GM18508 (cell line): ENCODE measurements at regions not wholly inside any gene's neighbourhood (a gene's known extent, or its start where the extent isn't known, plus 50 kb on each side); places are given as distances from the start of the nearest gene placed in this dataset.

ENCODE experiments used
- ATAC-seq: cut with Tn5 transposase; IDR thresholded peaks from one replicate; pipeline ENCODE4 v1.9.1; 2021; ENCODE audit warnings: moderate number of reproducible peaks; ENCODE audit not compliant: insufficient read depth, unreplicated experiment

DNA sequence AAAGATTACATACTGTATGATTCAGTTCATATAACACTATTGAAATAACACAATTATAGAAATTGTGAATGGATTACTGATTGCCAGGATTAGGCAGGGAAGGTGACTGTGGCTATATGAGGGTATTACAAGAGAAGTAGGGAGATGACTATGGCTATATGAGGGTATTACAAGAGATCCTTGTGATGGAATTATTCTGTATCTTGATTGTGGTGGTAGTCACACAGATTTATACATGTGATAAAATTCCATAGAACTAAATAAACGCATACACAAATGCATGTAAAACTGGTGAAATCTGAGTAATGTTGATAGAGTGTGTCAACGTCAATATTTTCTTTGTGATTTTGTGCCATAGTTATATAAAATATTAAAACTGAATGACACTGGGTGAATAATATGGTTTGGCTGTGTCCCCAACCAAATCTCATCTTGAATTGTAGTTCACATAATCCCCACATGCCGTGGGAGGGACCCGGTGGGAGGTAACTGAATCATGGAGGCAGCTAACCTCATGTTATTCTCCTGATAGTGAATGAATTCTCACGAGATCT is 615.6 kb upstream of the PKN2 start:
- no peak for ATAC-seq

DNA sequence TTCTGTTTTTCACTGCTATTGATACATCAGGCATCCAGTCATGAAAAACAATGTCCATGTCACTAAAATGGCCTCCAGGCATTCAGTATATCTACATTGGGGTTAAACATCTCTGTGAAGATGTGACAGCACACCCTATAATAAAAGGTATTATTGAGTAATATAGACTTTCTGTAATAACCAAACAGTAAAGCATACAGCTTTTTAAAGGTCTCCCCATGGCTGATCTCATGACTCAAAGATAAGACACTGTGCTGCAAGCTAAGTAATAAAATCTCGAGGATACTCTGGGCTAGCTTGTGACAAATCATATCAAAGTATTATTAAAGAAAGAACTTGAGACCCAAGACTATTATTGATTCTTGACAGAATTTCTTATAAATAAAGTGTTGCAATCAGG is 613.1 kb upstream of the PKN2 start:
- ATAC-seq: no peak

DNA sequence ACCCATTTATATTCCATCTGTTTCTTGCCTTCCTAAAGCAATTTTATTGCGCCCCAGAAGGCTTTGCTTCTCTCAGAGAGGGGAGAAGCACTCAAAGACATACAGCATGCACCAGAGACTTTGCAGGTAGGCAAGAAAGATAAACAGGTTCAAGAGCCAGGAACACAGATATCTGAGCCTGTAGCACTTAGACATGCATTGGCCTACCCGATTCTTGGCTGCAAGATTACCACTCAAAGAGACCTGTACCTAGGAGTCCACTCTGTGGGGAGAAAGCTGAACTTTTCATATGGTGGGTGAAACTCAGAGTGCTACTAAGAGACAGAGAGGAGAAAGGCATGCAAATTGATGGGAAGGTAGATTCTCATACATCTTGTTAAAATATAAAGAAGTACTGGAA is 609.4 kb upstream of the PKN2 start:
- ATAC-seq: no peak

DNA sequence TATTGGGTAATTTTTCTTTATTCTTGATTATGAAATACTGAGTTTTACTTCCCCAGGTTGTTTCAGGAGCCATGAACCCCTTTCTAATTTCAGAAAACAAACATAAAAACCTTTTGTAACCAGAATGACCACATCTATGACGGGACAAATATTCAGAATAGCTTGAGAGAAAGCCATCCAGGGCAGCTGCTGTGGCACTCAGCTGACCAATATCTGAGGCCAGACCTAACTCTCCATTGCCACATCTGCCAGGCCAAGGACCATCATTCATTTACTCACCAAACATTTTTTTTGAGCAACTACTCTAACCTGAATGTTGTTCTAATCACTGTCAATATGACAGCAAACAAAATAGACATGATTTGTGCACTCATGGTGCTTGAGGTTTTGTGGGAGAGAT is 608.3 kb upstream of the PKN2 start:
- no peak for ATAC-seq

DNA sequence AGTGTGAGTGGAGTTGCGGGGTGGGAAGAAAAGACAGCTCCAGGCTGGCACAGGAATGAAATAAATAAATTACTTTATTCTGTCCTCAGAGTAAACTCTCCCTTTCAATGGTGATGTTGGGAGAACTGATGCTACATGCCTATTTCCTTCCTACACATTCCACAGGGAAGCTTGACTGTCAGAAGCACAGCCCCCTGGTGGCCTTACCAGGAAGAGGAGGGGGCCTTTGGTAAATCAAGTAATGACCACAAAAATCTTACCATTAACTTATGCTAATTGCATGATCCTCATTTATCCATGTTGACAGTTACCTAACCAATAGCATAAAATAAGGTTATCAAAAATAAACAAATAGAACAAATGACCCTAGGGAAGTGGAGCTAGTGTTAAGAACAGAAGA is 605.0 kb upstream of the PKN2 start:
- ATAC-seq: no peak

DNA sequence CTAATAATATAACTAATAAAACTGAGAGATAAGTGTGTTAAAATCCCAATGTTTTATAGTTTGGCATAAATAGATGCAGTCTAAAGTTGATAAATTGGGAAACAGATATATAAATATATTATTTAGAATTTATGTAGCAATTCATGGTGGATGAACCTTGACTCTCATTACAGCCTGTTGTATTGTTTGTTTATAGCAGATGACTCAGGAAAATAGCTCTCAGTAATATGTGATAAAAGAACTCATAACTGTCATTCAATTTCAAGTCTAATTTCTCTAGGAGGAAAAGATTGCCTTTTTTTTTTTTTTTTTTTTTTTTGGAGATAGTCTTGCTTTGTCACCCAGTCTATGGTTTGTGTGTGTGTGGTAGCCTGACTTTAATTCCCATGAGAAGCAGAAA is 603.2 kb upstream of the PKN2 start:
- ATAC-seq: no peak

DNA sequence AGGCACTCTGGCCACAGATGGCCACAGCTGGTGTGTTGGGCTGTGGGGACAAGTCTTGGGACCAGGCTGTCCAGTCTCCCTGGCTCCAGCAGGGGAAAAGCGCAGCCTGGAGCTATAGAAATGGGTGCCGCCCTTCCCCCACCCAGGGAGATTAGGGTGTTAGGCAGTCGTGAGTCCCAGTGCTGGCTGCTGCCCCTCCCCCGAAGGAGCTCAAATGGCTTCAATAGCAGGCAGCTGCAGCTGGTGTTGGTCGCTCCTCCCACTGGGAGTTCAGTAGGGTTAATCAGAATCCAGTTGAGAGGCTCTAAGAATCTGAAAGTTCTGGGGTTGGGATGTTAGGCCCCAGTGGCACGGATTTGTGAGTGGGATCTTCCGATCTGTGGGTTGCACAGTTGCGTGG is 595.6 kb upstream of the PKN2 start:
- ATAC-seq: no peak

DNA sequence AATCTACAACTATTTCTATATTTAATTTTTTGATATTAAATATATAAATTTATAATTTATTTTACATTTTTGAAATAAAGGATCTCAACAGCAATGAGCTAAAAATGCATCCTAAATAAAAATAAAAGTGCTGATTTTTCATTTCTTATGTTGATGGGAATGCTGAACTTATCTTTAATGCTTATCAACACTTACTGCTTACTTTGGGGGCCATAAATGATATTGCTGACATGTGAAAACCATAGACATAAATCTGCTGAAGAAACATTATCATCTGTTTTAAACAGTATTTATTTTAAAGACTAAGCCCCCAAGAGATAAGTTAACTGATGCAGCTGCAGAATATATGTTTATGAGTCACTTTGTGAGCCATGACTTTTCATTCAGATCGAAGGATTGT is 594.1 kb upstream of the PKN2 start:
- ATAC-seq: no peak

DNA sequence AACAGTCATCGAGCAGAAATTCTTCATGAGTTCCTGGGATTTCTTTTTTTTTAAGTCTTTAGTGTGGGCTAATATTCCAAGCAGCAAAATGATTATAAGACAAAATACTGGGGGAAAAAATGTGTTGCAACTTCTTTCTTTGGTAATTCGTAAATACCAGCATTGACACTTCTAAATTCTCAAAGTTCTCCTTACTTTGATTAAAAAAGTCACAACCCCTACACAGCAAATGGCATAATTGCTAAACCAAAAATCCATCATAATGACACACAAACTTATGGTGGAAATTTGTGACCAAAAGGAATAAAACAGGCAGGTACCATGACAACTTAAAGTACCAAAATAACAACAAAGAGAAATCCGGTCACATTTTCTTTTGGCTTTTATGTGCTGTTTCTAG is 585.2 kb upstream of the PKN2 start:
- ATAC-seq: no peak

DNA sequence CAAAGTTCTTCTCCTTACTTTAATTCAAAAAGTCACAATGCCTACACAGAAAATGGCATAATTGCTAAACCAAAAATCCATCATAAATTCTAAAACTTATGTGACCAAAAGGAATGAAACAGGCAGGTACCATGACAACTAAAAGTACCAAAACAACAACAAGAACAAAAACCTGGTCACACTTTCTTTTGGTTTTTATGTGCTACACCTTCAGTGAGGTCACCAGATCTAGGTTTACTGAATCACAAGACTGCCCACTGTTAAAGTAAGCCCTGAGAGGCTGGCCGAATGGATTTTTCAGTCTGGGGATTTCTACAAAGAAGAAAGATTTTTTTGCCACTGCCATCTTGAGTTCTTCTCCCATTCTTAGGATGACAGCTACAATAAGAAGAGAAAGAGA is 583.0 kb upstream of the PKN2 start:
- ATAC-seq: no peak

DNA sequence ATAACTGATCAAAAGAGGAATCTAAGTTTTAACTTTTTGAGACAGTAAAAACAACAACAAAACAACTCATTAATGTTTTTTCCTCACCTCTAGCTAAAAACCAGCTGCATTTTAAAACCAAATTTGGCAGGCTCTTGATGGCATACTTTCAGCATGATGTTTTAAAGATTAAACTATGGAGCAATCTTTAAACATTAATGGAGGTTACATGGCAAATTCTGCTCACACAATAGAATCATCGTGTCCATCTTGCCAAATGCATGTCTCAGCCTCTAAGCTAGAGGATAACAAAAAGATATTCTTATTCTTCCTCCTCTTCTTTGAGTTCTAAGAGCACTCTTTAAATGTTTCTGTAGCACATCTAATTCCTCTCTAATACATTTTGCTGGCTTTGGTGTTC is 579.8 kb upstream of the PKN2 start:
- ATAC-seq: no peak

DNA sequence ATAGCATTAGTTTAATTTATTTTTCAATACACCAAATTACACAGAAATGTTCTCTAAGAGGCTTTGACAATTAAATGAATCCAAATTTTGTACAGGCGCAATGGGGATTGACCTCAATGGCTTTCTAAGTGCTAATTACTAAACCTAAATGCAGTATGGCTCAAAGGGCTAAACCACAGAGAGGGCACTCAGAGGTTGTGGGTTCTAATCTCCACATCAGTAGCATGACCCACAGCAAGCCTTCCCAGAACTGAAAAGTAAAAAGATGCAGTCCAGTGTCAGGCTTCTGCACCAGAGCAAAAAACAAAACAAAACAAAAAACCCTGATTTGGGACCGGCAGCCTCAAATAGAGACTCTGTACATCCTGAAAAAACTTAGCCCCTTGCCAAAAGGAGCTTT is 579.2 kb upstream of the PKN2 start:
- no peak for ATAC-seq

DNA sequence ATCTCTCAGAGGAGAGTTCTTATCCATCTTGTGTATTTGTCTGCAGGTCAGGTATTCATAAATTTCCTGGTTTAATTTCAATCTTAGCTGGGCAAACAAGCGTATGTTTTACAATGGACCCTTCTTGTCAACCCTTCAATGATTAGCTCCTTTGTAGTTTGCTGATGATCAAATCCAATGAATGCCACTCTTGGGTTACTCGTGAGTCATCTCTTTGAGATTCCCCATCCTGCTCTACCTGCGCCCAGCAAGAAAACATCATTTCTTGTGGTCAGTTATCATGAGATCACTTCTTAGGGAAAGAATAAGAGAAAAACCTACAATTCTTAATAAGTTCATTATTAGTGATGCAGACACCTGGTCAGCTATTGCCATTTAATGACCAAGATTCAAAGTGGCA is 572.3 kb upstream of the PKN2 start:
- ATAC-seq: no peak

DNA sequence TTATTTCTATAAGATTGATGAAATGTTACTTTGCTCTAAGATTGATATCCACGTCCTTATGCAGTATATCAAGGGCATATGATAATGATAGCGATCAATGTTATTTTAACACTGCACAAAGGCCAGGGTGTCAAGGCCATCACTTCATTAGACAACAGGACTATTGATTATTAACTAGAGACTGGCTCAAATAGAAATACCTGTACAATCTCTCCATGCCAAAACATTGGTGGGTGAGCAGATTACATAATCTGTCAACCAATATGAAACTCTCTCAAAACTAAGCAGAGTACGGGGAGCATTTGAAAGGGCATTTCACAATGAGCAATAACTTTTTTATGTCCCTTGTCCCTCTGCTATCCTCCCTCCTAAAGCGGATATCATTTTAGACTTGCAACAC is 566.5 kb upstream of the PKN2 start:
- no peak for ATAC-seq

DNA sequence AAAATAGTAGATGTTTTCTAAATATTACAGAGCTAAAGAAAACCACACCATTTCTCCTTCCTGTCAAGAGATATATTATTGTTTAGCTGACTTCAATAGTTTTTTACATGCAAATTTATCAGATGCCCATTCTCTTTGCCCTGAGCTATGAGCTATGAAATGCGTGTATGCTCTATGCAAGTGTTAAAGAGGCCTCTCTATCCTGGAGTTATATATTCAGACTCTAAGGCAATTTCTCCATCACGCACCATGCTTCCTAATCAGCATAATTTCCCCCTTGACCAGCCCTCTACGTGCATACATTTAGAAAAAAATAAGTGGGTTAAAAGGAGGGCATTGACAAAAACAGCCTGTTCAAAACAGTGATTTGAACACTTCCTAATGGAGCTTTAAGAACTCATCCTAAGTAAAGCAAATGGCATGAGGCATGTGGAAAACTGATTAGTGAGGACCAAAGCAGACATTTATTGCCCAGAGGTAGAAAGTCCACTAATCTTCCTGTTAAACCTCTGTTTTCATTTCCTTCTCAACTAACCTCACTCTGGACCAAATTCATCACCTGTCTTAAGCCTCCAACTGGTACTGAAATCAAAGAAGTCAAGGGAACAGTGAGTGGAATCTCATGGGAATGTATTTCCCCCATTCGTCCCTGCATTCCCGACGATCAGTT is 565.8 kb upstream of the PKN2 start:
- no peak for ATAC-seq

DNA sequence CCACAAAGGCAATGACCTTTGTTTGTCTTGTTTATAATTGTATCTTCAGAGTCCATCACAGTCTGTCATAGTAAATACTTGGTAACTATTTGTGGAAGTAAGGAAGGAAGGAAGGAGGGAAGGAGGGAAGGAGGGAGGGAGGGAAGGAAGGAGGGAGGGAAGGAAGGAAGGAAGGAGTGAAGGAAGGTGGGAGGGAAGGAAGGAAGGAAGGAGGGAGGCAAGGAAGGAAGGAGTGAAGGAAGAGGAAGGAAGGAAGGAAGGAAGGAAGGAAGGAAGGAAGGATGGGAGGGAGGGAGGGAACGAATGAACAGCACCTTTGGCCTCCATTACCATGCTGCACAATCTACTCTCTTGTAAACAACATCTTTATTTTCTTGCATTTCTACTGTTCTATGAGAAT is 559.5 kb upstream of the PKN2 start:
- no peak for ATAC-seq

DNA sequence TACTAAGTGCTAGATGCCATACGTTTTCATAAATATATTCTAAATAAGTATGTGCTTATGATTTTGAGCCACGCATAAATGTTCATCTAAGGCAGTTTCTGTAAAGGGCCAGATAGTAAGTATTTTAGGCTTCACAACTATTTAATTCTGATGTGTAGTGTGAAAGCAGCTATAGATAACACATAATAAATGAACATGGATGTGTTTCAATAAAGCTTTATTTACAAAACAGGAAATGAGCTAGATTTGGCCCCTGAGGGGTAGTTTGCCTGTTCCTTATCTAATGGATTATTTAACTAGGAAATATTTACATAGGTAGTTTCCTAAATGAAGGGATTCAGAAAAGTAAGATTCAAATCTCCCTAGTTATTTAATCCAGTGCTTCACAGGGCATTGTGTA is 557.6 kb upstream of the PKN2 start:
- no peak for ATAC-seq

DNA sequence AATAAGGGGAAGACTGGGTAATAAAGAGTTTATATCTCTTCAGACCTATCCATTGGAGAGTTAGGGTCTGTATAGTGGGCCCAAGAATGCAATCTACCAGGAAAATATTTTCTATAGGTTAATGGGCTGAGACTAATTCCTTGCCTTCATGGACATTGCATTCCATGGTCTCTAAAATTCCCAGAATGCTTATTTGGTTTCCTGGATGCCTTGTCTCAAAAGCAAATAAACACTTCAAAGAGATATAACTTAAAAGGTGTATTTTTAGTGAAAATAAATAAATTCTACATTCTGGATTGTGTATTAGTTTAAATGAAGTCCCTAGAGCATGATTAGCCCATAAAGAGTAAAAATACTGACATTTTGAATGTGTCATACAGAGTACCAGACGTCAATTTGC is 550.1 kb upstream of the PKN2 start:
- ATAC-seq: no peak

DNA sequence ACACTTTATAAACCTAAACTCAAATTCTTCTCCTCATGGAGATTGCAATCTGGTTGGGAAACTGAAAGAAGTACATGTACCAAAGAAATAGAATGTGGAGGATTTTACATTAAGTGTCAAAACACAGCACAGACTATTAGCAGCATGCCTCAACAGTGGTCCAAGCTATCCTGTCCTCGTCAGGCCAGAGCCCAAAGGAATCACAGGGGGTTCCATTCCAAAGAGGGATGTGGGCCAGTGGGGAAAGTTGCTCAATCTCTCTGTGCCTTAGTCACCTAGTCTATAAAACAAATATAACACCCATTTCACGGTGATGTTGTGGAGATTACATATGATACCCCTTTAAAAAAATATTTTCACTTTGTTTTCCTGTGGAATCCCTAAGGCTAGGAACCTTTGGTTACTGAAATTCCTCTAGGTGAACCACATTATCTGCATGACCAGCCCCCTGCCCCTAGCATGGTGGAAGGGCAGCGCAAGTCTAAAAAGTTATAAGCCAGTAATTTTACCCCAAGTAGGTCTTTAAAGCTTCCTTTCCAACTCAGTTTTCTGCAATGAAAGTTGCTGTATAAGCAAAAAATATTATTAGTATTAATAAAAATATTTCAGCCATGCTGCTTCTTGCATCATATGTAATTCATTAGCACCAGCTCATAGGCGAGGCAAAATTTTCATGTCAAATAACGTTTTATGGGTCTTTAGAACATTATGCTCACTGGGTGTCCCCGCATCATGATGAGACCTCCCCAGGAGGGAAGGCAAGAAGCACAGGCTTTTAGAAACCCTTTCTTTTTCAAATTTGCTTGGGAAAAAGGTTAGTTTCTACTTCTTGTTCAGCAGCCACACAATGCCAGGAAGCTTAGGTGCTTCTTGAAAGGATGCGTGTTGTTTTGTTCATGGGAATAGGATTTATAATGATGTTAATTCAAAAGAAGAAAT is 548.8 kb upstream of the PKN2 start:
- ATAC-seq: no peak

DNA sequence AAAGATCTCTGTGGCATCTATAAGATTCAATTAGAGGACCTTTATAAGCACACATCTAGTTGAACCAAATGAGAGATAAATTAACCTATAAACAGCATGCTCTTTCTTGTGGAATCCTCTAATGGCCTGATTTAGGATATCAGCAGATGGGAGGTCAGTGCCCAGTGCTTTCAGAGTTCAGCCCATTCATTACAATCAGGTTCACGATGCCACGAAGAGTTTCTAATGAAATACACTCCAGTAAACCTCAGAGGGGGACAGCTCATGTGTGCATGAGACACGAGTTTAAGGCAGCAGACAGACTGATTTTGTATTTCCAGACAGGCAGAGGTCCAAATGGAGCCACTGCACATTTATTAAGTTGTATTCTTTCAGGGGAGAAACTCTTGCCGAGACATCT is 544.4 kb upstream of the PKN2 start:
- ATAC-seq: no peak

DNA sequence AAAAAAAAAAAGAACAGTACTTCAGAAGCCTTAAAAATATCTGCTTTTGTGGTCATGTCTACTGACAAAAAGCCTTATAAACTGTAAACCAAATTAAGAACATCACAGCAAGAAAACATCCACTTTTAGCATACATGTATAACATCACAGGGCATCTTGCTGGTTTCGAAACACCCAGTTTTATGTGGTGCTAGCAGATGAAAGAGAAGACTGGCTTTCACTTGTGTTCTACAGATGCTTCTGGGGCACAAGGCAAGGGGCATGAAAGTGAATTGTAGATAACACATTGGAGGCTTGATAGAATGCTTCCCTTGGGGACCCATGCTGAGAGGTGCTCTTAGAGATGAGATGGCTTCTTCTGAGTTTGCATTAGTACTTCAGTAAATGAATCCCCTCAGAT is 543.7 kb upstream of the PKN2 start:
- no peak for ATAC-seq
